MG63 (cell line): ENCODE measurements at regions not wholly inside any gene's neighbourhood (a gene's known extent, or its start where the extent isn't known, plus 50 kb on each side); places are given as distances from the start of the nearest gene placed in this dataset.
A peak's percentile ranks its signal among the peaks of the same experiment; 100 is the strongest.

Experiments used
- DNase-seq: peaks from one replicate; pipeline ENCODE4 v3.0.0-alpha.2; 2020
- H3K27me3 ChIP-seq: fragments of 250-450 bp; sonication (Bioruptor Pico); 2 replicates; pipeline ENCODE4 v1.5.1; 2020; ENCODE audit warnings: mild to moderate bottlenecking, moderate library complexity
- H3K36me3 ChIP-seq: fragments of 250-450 bp; sonication (Bioruptor Pico); 2 replicates; pipeline ENCODE4 v1.5.1; 2020; ENCODE audit warnings: mild to moderate bottlenecking, moderate library complexity
- H3K4me3 ChIP-seq: fragments of 250-450 bp; sonication (Bioruptor Pico); 2 replicates; pipeline ENCODE4 v1.5.1; 2020; ENCODE audit warnings: mild to moderate bottlenecking, moderate library complexity
- H3K9me3 ChIP-seq: fragments of 250-450 bp; sonication (Bioruptor Pico); 2 replicates; pipeline ENCODE4 v1.5.1; 2020; ENCODE audit warnings: mild to moderate bottlenecking, moderate library complexity

GRCh38 chr2:58645017-58645416 lies 403.9 kb upstream of the FANCL start:
- Histone ChIP-seq H3K4me3 (no peak overlapping the region), H3K27me3 (no peaks in the 10 kb centered on the region), H3K36me3 (no peaks in the 10 kb centered on the region), H3K9me3 (no peaks in the 10 kb centered on the region)
- no peak for DNase-seq

- H3K36me3 ChIP-seq, result no peaks in the 10 kb centered on the region
- no peak for DNase-seq
- H3K4me3 ChIP-seq, result no peak overlapping the region
- no peaks in the 10 kb centered on the region for H3K9me3 ChIP-seq
- H3K27me3 ChIP-seq, result no peaks in the 10 kb centered on the region
Observed at GRCh38 chr2:58644451-58644850, 403.3 kb upstream of the FANCL start.

GRCh38 chr2:58641001-58641400 lies 399.9 kb upstream of the FANCL start:
- Histone ChIP-seq H3K9me3 (no peaks in the 10 kb centered on the region), H3K27me3 (no peaks in the 10 kb centered on the region), H3K4me3 (no peak overlapping the region), H3K36me3 (no peaks in the 10 kb centered on the region)
- DNase-seq, result no peak

- Histone ChIP-seq H3K9me3 (no peaks in the 10 kb centered on the region), H3K36me3 (no peaks in the 10 kb centered on the region), H3K27me3 (no peaks in the 10 kb centered on the region), H3K4me3 (no peak overlapping the region)
- no peak for DNase-seq
Observed at GRCh38 chr2:58640042-58640441, 398.9 kb upstream of the FANCL start.

- Histone ChIP-seq H3K36me3 (no peaks in the 10 kb centered on the region), H3K27me3 (no peaks in the 10 kb centered on the region), H3K9me3 (no peaks in the 10 kb centered on the region), H3K4me3 (no peak overlapping the region)
- no peak for DNase-seq
Observed at GRCh38 chr2:58638256-58638805, 397.2 kb upstream of the FANCL start.

GRCh38 chr2:58636872-58637271 lies 395.7 kb upstream of the FANCL start:
- no peak for DNase-seq
- no peak overlapping the region for H3K4me3 ChIP-seq
- no peaks in the 10 kb centered on the region for H3K36me3 ChIP-seq
- H3K27me3 ChIP-seq, result no peaks in the 10 kb centered on the region
- no peaks in the 10 kb centered on the region for H3K9me3 ChIP-seq

GRCh38 chr2:58635801-58636375 lies 394.8 kb upstream of the FANCL start:
- no peaks in the 10 kb centered on the region for H3K27me3 ChIP-seq
- H3K9me3 ChIP-seq, result no peaks in the 10 kb centered on the region
- no peaks in the 10 kb centered on the region for H3K36me3 ChIP-seq
- H3K4me3 ChIP-seq, result no peak overlapping the region
- DNase-seq, result no peak

GRCh38 chr2:58634653-58635370 lies 393.7 kb upstream of the FANCL start:
- H3K9me3 ChIP-seq, result no peaks in the 10 kb centered on the region
- H3K4me3 ChIP-seq, result no peak overlapping the region
- H3K27me3 ChIP-seq, result no peaks in the 10 kb centered on the region
- peak; percentile 1 for DNase-seq
- H3K36me3 ChIP-seq, result no peaks in the 10 kb centered on the region

- Histone ChIP-seq H3K36me3 (no peaks in the 10 kb centered on the region), H3K9me3 (no peaks in the 10 kb centered on the region), H3K27me3 (no peaks in the 10 kb centered on the region), H3K4me3 (no peak overlapping the region)
- no peak for DNase-seq
Observed at GRCh38 chr2:58633613-58634365, 392.7 kb upstream of the FANCL start.

- DNase-seq, result no peak
- Histone ChIP-seq H3K27me3 (no peaks in the 10 kb centered on the region), H3K9me3 (no peaks in the 10 kb centered on the region), H3K36me3 (no peaks in the 10 kb centered on the region), H3K4me3 (no peak overlapping the region)
Observed at GRCh38 chr2:58631986-58632385, 390.9 kb upstream of the FANCL start.

- no peaks in the 10 kb centered on the region for H3K27me3 ChIP-seq
Observed at GRCh38 chr2:58629545-58630119, 388.5 kb upstream of the FANCL start.

GRCh38 chr2:58620896-58621295 lies 379.8 kb upstream of the FANCL start:
- no peak for DNase-seq

More at GRCh38 chr2:58629545-58630119, 388.5 kb upstream of the FANCL start:
- Histone ChIP-seq H3K36me3 (no peaks in the 10 kb centered on the region), H3K9me3 (no peaks in the 10 kb centered on the region), H3K4me3 (no peak overlapping the region)
- no peak for DNase-seq

GRCh38 chr2:58620093-58620492 lies 379.0 kb upstream of the FANCL start:
- Histone ChIP-seq H3K9me3 (no peaks in the 10 kb centered on the region), H3K27me3 (no peaks in the 10 kb centered on the region), H3K36me3 (no peaks in the 10 kb centered on the region), H3K4me3 (no peak overlapping the region)
- peak; percentile 26 for DNase-seq

More at GRCh38 chr2:58620896-58621295, 379.8 kb upstream of the FANCL start:
- Histone ChIP-seq H3K27me3 (no peaks in the 10 kb centered on the region), H3K36me3 (no peaks in the 10 kb centered on the region), H3K9me3 (no peaks in the 10 kb centered on the region), H3K4me3 (no peak overlapping the region)

GRCh38 chr2:58616961-58617360 lies 375.8 kb upstream of the FANCL start:
- no peaks in the 10 kb centered on the region for H3K36me3 ChIP-seq
- H3K9me3 ChIP-seq, result no peaks in the 10 kb centered on the region
- H3K4me3 ChIP-seq, result no peak overlapping the region
- H3K27me3 ChIP-seq, result no peaks in the 10 kb centered on the region
- no peak for DNase-seq

GRCh38 chr2:58614219-58614618 lies 373.1 kb upstream of the FANCL start:
- no peak for DNase-seq
- Histone ChIP-seq H3K9me3 (no peaks in the 10 kb centered on the region), H3K36me3 (no peaks in the 10 kb centered on the region), H3K27me3 (no peaks in the 10 kb centered on the region), H3K4me3 (no peak overlapping the region)

- DNase-seq, result no peak
- H3K4me3 ChIP-seq, result no peak overlapping the region
- H3K36me3 ChIP-seq, result no peaks in the 10 kb centered on the region
- H3K27me3 ChIP-seq, result no peaks in the 10 kb centered on the region
- no peaks in the 10 kb centered on the region for H3K9me3 ChIP-seq
Observed at GRCh38 chr2:58612973-58613372, 371.8 kb upstream of the FANCL start.

GRCh38 chr2:58609326-58609725 lies 368.2 kb upstream of the FANCL start:
- Histone ChIP-seq H3K36me3 (no peaks in the 10 kb centered on the region), H3K9me3 (no peaks in the 10 kb centered on the region), H3K4me3 (no peak overlapping the region), H3K27me3 (no peaks in the 10 kb centered on the region)
- DNase-seq, result no peak
